ENCODE measurements at regions not wholly inside any gene's neighbourhood (a gene's known extent, or its start where the extent isn't known, plus 50 kb on each side); places are given as distances from the start of the nearest gene placed in this dataset.

- TF ChIP-seq CTCF (conservative IDR thresholded peaks at IDR 0.05), result no peak
- no peak for TF ChIP-seq ZFX (IDR thresholded peaks at IDR 0.05)
Observed at GRCh38 chr5:10049858-10050455, 199.7 kb downstream of the ATPSCKMT start.
